Amniotic epithelial cell (primary cell): ENCODE measurements at regions not wholly inside any gene's neighbourhood (a gene's known extent, or its start where the extent isn't known, plus 50 kb on each side); places are given as distances from the start of the nearest gene placed in this dataset.
"Not testable (repeated sequence)": the region's sequence is repeated elsewhere in the genome, so short reads cannot be mapped to it uniquely, and the experiment has no call there.

Experiments used
- DNase-seq: peaks from one replicate; pipeline ENCODE4 v3.0.0-alpha.2; 2010; ENCODE audit warnings: low read depth

GRCh38 chr1:55447488-55447887 is 232.3 kb upstream of the USP24 start:
- peak; percentile 62 for DNase-seq

GRCh38 chr1:55446351-55446750 is 231.2 kb upstream of the USP24 start:
- DNase-seq: no peak

- no peak for DNase-seq
These were observed 230.3 kb upstream of the USP24 start for GRCh38 chr1:55445416-55445815.

GRCh38 chr1:55444667-55445066 is 229.5 kb upstream of the USP24 start:
- no peak for DNase-seq

- peak; percentile 91 for DNase-seq
These were observed 228.2 kb upstream of the USP24 start for GRCh38 chr1:55443175-55443915.

GRCh38 chr1:55441489-55441888 is 226.3 kb upstream of the USP24 start:
- no peak for DNase-seq

GRCh38 chr1:55437692-55438091 is 222.5 kb upstream of the USP24 start:
- no peak for DNase-seq

GRCh38 chr1:55430720-55431119 is 215.6 kb upstream of the USP24 start:
- not testable (repeated sequence) for DNase-seq

GRCh38 chr1:55430206-55430605 is 215.0 kb upstream of the USP24 start:
- not testable (repeated sequence) for DNase-seq

- peak; percentile 96 for DNase-seq
These were observed 214.1 kb upstream of the USP24 start for GRCh38 chr1:55428944-55429931.

GRCh38 chr1:55428231-55428630 is 213.1 kb upstream of the USP24 start:
- DNase-seq: no peak

GRCh38 chr1:55427606-55428005 is 212.4 kb upstream of the USP24 start:
- peak; percentile 55 for DNase-seq

- no peak for DNase-seq
These were observed 211.5 kb upstream of the USP24 start for GRCh38 chr1:55426619-55427018.

- no peak for DNase-seq
These were observed 211.0 kb upstream of the USP24 start for GRCh38 chr1:55426156-55426555.

- DNase-seq: no peak
These were observed 210.3 kb upstream of the USP24 start for GRCh38 chr1:55425310-55425930.

- DNase-seq: no peak
These were observed 208.2 kb upstream of the USP24 start for GRCh38 chr1:55423376-55423775.

GRCh38 chr1:55420929-55421716 is 206.0 kb upstream of the USP24 start:
- no peak for DNase-seq

- DNase-seq: no peak
These were observed 204.9 kb upstream of the USP24 start for GRCh38 chr1:55420026-55420425.

GRCh38 chr1:55418208-55419000 is 203.2 kb upstream of the USP24 start:
- no peak for DNase-seq

- no peak for DNase-seq
These were observed 201.1 kb upstream of the USP24 start for GRCh38 chr1:55416164-55416842.
